Putamen (tissue), 1 donor: ENCODE measurements at regions not wholly inside any gene's neighbourhood (a gene's known extent, or its start where the extent isn't known, plus 50 kb on each side); places are given as distances from the start of the nearest gene placed in this dataset.
"Not testable (repeated sequence)": the region's sequence is repeated elsewhere in the genome, so short reads cannot be mapped to it uniquely, and the experiment has no call there.

Source experiments
- DNase-seq: peaks from one replicate; pipeline ENCODE4 v3.0.0-alpha.2; 2016; ENCODE audit warnings: low spot score

DNA sequence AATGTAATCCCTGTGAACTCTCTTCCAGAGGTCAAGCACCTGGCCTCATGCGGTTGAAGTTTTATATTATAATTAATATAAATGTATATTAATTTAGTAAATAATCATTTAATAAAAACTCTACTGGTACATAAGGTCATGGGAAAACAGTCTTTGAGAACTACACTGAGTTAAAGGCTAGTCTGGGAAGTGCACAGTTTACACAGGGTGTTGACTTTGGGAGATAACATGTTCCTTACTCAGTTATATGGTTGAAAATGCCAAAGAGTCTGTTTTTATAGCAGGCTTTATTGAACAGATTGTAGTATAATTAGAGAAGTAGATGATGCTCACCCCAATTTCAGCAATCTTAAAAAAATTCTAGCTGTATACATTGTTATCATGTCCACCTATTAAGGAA, 735.9 kb downstream of the GATA3 start:
- DNase-seq, result no peak

DNA sequence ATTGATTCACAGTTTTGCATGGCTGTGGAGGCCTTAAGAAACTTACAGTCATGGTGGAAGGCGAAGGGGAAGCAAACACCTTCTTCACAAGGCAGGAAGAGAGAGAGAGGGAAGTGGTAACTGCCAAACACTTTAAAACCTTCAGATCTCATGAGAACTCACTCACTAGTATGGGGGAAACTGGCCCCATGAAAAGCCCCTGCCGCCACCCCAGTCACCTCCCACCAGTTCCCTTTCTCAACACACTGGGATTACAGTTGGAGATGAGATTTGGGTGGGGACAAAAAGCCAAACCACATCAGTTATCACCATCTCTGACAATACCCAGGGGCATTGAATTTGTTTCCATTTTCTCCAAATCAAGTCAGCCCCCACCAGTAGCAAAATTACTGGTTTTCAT, 740.4 kb downstream of the GATA3 start:
- DNase-seq, result no peak

DNA sequence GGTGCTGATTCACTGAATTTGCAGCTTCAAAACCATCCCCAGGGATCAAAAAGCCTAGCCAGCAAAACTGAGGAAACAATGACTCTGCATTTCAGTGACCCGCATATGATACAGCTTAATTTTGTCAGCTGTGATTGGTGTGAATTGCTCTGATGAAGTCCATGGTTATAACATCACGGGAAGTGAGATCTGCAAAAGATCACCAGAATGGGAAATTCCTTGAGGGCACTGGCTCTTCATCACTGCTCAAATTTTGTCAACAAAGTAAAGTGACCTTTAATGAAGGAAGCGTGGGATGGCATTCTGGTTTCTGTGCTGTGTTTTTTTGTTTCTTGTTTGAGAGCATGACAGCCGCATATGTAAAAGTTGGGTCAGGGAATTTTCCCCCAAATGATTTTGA, 745.9 kb downstream of the GATA3 start:
- no peak for DNase-seq

DNA sequence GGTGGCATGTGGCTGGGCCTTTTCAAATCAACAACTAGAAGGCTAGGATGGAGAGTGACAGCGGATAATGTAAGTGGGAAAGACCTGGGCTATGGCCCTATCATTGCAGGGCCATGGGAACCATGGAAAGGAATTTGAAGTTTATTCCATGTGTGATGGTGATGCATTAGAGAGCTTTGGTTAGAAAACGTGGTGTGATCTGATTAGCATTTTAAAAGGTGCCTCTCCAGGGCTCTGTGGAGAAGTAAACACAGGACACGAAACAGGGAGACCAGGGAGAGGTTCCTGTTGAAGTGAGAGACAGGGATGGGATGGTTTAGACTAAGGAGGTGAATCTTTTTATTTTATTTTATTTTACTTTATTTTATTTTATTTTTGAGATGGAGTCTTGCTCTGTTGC, 749.5 kb downstream of the GATA3 start:
- no peak for DNase-seq

DNA sequence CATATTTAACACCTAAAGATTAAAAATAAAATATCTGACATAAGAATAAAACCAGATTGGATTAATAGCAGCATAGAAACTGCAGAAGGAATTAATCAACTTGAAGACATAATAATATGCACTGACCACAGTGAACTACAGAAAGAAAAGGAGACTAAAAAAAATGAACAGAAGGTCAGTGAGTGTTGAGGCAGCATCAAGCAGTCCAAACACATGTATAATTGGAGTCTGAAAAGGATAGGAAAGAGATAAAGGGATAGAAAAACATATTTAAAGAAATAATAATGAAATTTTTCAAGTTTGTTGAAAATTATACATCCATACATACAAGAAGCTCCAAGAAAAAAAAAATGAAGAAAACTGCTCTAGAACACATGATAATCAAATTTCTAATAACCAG, 756.2 kb downstream of the GATA3 start:
- no peak for DNase-seq

DNA sequence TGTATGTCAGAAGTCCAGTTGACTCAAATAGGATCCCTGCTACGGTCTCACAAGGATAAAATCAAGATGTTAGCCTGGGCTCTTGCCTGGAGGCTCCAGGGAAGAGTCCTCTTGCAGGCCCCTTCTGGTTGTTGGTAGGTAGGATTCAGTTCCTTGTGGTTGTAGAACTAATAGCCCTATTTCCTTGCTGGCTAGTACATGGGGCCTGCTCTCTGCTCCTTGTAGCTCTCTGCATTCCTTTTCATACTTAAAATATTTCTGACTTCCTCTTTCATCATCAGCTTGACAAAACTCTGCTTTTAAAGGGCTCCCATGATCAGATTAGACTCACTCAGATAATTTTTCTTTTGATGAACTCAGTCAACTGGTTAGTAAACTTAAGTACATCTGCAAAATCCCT, 756.7 kb downstream of the GATA3 start:
- DNase-seq, result no peak

DNA sequence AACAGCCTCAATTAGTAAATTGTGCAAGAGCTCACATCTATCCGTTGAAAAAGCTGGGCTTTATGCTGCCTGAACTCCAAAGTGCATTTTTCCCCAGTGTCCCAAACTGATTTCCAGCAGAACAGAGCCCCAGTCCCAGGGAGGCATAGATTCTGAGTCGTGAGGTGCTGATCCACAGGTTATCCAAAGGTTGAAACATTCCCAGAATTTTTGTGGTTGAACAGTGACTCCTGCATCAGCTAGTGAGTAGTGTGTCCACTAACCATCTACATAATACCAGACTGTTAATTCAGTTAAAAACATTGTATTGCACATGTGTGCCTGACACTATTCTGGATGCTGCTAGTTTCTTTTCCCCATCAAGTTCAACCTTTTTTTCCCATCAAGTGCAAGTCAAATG, 761.5 kb downstream of the GATA3 start:
- no peak for DNase-seq

DNA sequence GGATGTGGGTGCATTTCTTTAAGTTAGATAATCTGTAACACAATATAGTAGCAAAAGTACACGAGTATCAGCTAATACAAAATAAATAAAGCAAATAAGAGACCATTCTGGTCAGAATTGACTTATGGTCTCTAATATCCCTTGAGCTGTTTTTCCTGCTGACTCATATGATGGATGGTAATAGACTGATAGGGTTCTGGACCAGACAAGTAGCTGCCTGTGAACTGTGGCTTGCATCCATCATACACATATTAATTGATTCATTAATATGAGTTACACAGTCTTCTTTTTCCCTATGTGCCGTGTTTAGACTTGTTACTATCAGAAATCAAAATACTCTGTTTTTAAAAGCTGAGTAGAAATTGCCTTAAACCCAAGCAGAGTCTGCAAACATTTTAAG, 762.8 kb downstream of the GATA3 start:
- no peak for DNase-seq

DNA sequence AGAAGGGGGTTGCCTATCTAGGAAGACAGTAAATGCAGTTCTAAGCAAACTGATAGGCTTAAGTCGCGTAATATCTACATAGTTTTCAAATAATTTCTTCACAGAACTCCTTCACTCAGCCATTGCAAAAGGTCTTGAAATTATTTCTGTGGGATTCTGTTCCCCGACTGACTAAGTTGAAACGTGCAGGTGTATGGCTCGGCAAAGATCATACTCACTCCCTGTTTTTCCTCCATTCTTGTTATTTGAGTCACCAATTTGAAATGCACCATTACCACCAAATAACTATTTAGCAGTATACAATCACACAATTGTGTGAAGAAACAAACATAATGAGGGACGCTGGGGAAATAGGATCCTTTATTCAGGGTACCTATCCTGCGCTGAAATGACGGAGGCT, 771.1 kb downstream of the GATA3 start:
- DNase-seq, result no peak

DNA sequence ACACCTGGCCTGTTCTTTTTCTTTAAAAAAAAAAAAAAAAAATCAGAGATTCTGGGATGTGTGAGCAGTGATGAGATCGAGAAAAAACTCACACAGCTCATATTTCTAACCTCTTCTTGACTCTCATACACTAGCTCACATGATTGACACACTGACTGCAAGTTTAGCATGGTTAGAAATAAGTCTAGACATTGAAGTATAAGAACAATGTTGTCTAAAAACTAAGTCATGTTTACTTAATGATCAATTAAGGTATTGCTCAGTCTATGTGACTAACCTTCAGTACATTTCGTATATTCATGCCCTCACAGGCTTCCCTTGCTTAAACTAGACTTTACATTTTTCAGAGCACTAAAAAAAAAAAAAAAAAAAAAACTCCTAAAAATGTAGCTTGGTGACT, 775.1 kb downstream of the GATA3 start:
- no peak for DNase-seq

DNA sequence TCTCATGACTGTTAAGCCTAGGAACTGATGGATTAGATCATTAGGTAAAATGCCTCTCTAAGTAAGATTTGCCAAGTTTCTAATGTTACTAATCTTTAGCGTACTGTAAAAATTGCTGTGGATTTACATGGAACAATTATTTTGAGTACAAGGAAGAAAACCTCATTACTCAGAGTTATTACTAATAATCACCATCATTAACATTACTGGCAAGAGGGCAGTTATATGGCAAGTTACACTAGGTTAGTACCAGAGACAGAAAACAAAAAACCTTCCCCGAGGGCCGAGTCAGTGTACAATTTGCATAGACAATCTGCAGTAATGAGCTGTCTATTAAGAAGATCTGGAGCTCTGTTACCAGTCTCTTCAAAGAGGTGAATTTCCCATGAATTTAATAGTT, 775.6 kb downstream of the GATA3 start:
- no peak for DNase-seq

DNA sequence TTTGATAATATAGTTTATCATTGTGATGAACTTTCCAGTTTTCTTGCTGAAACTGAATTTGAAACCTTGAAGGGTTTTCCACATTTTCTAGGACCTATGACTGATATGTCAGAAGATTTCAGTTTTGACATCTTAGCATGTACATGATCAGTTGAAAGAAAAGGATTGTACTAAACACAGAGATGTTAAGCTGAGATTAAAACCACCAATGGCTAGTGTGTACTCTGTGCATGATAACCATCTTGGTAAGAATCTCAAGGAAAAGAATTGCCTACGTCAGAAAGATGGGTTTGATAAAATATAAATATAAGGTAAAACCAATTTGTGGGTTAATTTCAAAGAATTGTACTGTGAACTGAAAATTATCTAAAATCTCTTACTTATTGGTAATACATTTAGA, 776.4 kb downstream of the GATA3 start:
- DNase-seq, result no peak

DNA sequence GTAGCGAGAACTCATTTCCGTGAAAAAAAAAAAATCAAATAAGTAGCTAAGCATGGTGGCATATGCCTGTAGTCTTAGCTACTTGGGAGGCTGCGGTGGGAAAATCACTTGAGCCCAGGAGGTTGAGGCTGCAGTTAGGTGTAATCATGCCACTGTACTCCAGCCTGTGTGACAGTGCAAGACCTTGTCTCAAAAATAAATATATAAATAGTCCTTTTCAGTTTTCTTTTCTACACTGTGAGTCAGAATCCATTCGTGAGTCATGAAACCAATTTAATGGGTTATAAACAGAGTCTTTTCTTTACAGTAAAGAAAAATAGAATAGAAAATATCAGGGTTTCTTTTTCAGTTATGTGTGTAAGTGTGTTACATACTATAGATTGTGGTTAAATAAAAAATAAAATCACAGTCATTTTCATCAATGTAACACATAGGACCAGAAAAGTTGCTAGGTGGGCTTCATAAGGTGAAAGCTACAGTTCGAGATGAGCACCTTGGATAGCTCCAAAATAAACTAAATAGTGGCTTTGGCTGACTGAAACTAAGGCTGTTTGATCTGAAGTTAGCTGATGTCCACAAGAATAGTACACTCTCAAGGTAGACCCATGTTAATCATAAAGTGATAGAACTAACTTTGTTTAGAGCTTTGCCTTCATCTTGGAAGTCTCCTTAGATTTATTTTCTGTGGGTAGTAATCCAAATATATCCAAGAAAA, 781.1 kb downstream of the GATA3 start:
- no peak for DNase-seq

DNA sequence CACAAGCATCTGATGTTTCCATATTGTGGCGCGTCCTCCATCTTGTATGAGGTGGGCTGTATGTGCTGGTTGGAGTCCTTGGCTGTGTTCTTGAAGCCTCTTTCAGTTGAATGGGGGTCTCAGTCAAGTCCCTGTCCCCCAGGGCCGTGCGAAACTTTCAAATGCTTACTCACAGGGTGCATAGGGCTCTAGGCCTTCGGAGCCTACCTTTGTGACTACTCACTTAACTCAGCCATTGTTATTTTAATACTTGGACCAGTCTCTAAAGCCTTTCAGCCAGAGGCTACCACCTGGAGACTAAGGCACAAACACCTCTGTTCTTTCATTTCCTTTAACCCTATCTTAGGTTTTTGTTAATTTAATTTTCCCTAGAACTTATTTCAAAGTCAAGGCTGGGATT, 785.9 kb downstream of the GATA3 start:
- no peak for DNase-seq

DNA sequence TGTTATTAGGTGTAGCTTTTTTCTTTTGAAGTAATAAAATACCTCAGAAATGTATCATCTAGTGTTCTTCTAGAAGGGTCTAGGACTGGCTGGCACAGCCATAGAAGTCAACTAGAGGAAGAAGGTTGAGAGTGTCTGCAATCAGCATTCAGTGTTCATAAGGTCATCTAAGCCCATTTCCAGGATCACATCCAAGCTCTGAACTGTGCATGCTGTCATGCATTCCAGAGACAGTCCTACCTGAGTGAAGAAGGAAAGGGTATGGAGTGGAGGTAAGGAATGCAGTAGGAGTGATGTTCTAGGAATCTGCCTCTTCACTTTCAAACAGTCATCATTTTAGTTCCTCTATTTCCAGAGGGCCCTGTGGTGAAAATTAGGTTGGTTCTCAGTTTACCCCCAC, 789.7 kb downstream of the GATA3 start:
- no peak for DNase-seq

DNA sequence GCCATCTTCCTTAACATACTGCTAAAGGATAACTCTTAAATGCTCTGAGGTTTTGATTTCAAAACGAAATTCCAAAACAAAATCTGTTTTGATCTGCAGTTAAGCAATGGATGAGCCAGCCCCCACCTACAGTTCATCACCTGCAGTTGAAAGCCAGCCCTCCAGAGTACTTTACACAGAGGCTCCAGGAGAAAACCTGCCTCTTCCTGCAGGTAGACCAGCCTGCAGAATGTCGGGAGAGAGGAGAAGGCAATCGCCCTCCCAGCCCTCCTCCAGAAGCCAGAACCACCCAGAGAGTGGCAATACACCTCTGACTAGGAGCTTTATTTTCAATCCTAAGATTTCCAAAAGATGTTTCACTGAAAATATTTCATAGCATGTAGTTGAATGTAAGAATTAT, 798.1 kb downstream of the GATA3 start:
- DNase-seq, result no peak

DNA sequence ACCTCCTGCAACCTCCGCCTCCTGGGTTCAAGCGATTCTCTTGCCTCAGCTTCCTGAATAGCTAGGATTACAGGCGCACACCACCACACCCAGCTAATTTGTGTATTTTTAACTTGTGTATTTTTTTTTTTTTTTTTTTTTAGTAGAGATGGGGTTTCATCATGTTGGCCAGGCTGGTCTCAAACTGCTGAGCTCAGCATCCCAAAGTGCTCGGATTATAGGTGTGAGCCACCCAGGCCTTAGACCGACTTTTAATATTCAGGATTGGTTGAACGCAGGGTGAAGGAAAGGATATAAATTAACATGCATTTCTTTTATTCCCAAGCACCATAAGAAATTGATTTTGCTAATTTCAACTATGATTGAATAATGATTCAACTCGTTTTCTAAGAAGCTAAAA, 798.6 kb downstream of the GATA3 start:
- no peak for DNase-seq

DNA sequence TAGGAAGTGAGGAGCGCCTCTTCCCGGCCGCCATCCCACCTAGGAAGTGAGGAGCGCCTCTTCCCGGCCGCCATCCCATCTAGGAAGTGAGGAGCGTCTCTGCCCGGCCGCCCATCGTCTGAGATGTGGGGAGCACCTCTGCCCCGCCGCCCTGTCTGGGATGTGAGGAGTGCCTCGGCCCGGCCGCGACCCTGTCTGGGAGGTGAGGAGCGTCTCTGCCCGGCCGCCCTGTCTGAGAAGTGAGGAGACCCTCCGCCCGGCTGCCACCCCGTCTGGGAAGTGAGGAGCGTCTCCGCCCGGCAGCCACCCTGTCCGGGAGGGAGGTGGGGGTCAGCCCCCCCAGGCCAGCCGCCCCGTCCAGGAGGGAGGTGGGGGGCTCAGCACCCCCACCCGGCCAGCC, 814.4 kb downstream of the GATA3 start:
- not testable (repeated sequence) for DNase-seq

DNA sequence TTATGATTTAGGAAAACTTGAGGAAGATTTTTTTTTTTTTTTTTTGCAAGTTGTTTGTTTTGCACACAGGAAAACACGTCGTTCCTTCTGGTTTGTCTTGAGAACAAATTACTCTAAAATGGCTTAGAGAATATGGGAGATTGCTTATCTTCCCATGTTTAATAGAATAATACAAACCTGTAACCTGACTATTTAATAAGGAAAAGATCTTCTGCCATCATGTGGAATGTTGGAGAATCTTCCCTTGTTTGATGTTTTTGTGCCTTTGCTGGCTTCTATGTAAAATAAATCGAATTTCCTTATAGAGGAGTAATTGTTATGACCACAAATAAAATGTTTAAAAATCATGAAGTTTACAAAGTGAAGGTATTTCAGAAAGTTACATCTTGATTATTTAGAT, 818.8 kb downstream of the GATA3 start:
- peak; percentile 7 for DNase-seq

DNA sequence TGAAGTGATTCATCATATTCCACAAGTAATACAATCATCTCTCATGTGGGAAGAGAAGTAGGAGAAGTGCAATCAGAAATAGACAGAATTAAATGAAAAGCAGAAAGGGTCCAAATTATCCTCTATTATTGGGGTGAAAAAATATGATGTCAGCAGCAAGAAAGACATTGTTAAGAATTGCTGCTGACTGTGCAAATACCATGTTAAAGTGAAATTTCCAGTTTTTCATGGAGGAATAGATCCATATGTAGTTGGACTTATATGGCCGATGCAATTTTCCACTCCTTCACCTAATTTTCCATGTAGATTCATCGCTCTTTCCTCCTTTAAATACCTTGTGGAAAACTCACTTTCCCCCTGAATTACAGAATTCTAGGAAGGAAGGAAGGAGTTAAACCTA, 819.8 kb downstream of the GATA3 start:
- no peak for DNase-seq

DNA sequence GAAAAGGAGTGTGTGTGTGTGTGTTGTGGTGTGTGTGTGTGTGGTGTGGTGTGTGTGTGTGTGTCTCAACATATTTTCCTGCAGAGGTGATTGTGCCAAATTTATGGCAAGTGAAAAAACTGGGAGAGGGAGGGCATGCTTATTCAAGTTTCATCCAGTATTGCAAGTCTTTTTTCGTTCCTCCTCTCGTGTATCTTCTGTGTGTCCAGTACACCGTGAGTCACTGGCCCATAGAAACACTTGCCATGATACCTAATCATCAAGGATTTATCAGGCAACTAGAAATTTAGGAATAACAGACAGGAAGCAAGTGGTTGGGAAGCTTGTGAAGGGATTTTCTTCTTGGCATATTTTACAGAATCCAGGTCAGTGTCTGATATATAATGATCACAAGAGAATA, 820.5 kb downstream of the GATA3 start:
- DNase-seq, result no peak

DNA sequence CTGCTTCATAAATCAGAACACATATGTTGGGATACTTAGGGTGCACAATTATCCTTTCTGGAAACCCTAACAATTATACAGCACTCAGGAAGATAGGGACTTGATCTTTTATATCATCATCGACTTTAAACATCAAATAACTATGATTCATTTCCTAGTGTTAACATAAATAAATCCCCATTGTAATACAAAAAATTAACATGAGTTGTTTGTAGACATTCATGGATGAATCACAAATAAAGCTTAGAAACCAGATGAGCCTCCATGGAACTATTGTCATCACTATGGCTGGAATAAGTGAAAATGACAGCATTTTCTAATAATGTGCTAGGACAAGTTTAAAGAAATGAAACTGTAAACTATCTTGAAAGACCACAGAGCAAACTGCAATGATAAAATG, 821.7 kb downstream of the GATA3 start:
- DNase-seq, result no peak

DNA sequence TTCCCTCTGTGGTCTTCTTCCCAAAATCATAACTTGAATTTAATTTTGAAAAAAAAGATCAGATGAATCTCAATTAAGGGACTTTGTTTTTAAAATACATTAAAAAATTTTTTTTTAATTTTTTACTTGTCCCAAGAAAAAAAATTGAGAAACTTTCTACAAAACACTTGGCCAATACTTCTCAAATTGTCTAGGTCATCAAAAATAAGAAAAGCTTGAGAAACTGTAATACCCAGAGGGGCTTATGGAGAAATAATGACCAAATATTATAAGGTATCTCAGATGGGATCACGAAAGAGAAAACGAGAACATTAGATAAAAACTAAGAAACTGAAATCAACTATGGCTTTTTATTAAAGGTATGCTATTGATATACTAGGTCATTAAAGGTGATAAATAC, 835.0 kb downstream of the GATA3 start:
- DNase-seq, result no peak

DNA sequence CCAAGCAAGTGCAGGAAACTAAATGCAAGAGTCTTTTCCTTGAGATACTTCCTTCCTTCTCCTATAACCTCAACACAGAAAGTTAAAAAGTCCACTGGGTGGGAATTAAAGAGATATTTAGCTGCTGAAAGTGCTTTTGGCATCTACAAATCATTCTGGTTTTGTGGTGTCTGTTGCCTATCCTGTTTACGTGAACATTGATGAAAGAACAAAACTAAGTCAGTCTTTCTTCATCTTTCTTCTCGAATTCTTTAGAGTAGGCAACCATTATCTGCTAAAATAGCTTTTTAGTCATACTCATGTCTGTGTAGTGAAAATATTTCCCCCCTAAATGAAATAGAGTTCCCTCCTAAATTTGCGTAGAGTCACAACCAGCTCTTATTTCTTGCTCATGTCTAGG, 838.6 kb downstream of the GATA3 start:
- no peak for DNase-seq

DNA sequence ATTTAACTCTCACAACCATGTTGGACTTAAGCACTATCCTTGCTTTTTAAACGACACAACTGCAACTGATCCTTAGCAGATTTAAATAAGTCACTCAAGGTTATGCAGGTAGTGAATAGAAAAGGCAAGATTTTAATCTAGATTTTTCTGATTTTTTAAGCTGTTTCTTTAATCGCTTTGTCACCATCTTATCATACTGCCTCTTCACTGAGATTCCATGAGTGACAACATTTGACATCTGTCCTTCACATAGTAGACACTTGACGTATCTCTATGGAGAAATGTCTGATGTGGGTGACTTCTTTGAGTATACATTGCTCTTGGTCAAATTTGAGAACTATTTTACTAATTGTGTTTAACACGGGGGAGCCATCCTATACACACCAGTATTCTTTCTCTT, 839.7 kb downstream of the GATA3 start:
- no peak for DNase-seq
